ENCODE measurements at regions not wholly inside any gene's neighbourhood (a gene's known extent, or its start where the extent isn't known, plus 50 kb on each side); places are given as distances from the start of the nearest gene placed in this dataset.

GRCh38 chr17:77888242-77889134 lies 70.0 kb upstream of the TNRC6C start:
- TF ChIP-seq SIN3A (conservative IDR thresholded peaks at IDR 0.05 in 1 of 2, IDR thresholded peaks at IDR 0.05 in 1 of 2; ENCODE audit: low read depth in 1 of 2, low read length in 2 of 2) (no peak), ATF3 (IDR thresholded peaks at IDR 0.05; ENCODE audit: insufficient read depth, low read depth, low read length) (no peak), POU5F1 (IDR thresholded peaks at IDR 0.05; ENCODE audit: low read depth, low read length) (no peak), CTCF (IDR thresholded peaks at IDR 0.05; ENCODE audit: control extremely low read depth in 1 of 3, insufficient read depth in 1 of 3, low read depth in 1 of 3, low read length in 3 of 3) (no peak), EZH2 (IDR thresholded peaks at IDR 0.05; ENCODE audit: low read depth, low read length, severe bottlenecking) (no peak), SP4 (IDR thresholded peaks at IDR 0.05; ENCODE audit: low read length) (no peak), POLR2AphosphoS5 (IDR thresholded peaks at IDR 0.05; ENCODE audit: low read depth, low read length) (no peak)
